Jurkat, Clone E6-1 (cell line): ENCODE measurements at regions not wholly inside any gene's neighbourhood (a gene's known extent, or its start where the extent isn't known, plus 50 kb on each side); places are given as distances from the start of the nearest gene placed in this dataset.

Experiments
- DNase-seq: peaks from one replicate; pipeline ENCODE4 v3.0.0-alpha.2; 2011; ENCODE audit warnings: low read depth, low spot score
- H3K4me3 ChIP-seq: 2 replicates; pipeline ENCODE4 v1.5.1; 2011; ENCODE audit warnings: mild to moderate bottlenecking, low read length, control low read depth, moderate library complexity

GRCh38 chrX:40423299-40423698 is 157.5 kb upstream of the ATP6AP2 start:
- H3K4me3 ChIP-seq, result no peak overlapping the region
- DNase-seq, result no peak

GRCh38 chrX:40422021-40422420 is 158.7 kb upstream of the ATP6AP2 start:
- H3K4me3 ChIP-seq, result no peak overlapping the region
- no peak for DNase-seq

DNA sequence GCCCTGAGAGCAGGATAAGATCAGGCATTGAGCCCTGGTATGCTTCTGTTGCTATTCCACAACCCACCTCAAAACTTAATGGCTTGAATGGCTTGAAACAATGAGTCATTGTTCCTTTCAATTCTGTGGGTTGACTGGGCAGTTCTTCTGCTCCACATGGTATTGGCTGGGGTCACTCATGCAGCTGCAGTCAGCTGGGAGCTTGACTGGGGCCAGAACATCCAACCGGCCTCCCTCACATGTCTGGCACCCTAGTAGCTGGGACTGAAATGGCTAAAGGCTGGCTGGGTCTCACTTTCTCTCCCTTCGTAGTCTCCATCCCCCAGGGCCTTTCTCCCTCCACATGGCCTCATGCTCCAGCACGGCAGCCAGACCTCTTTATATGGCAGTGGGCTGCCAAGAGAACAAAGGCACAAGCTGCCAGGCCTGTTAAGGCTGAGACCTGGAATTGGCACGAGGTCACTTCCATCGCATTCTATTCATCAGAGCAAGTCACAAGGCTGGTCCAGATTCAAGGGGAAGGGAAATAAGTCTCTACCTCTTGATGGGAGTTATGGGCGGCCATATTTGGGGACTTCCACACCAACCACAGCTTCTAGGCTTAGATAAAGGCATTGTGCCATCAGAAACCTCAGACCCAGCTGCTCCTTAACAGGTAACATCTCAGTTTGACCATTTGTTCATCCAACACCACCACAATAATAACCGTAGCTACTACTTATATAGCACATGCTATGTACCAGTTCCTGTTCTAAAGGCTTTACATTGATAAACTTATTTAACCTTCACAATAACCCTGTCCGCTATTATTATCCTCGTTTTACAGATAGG is 159.7 kb upstream of the ATP6AP2 start:
- no peak for DNase-seq
- H3K4me3 ChIP-seq, result no peak overlapping the region

DNA sequence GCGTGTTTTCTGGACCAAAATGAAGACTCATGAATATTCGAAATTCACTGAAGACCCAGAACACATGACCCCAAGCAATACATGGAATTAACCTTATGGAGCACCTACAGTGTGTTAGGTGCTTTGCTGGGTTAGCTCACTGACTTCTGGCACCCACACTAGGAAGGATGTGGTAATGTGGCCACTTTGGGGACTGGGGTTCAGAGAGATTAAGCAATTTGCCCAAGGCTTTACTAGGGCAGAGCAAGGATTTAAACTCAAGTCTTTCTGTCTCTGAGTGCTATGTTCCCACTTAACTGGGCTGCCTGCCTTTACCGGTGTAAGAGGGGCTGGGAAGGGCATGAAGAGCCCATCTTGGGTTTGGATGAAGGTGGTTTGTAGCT is 162.0 kb upstream of the ATP6AP2 start:
- H3K4me3 ChIP-seq, result no peak overlapping the region
- peak; percentile 23 for DNase-seq

- DNase-seq, result no peak
- no peak overlapping the region for H3K4me3 ChIP-seq
These were observed 162.5 kb upstream of the ATP6AP2 start for GRCh38 chrX:40418146-40418812.

DNA sequence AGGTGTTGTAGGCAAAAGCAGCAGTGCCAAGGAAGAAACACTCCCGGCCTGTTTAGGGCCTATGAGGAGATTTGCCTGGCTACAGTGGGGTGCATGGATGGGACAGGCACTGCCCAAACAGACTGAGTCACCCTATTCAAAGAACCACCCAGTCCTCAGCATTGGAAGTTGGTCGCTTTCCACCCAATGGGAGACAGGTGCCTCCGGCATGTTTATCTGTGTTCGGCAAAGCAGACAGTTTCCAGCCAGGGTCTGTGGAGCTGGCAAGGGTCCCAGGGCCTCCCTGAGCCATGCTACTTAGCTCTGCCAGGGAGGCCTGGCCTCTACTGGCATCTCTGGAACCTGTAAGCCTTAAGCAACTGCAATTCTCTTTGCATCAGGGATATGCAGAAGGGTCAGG is 165.1 kb upstream of the ATP6AP2 start:
- no peak overlapping the region for H3K4me3 ChIP-seq
- DNase-seq, result no peak

- no peak for DNase-seq
- H3K4me3 ChIP-seq, result no peak overlapping the region
These were observed 166.4 kb upstream of the ATP6AP2 start for GRCh38 chrX:40414335-40414734.

- H3K4me3 ChIP-seq, result no peak overlapping the region
- no peak for DNase-seq
These were observed 169.2 kb upstream of the ATP6AP2 start for GRCh38 chrX:40411340-40412111.

- H3K4me3 ChIP-seq, result no peak overlapping the region
- no peak for DNase-seq
These were observed 169.9 kb upstream of the ATP6AP2 start for GRCh38 chrX:40410859-40411258.

DNA sequence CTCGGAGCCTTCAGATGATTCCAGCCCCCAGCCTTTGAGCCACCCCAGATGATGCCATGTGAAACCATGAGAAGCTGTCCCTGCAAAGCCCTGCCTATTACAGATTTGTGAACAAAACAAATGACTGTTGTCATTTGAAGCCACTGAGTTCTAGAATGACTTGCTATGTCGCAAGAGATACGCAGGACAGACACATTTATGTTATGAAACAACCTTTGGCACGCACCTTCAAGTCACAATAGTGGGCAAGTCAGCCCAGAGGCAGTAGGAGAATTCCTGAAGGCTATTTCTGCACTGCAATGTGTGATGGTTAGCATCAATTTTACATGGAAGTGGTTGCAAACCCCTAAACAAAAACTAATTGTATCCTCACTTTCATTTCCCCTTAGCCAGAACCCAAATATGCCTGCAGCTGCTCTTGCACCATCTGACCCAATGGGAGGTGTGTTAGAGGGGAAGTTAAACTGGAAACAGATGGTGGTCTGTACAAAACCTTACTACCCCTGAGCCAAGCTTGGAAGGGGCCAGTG is 174.4 kb upstream of the ATP6AP2 start:
- no peak overlapping the region for H3K4me3 ChIP-seq
- no peak for DNase-seq

DNA sequence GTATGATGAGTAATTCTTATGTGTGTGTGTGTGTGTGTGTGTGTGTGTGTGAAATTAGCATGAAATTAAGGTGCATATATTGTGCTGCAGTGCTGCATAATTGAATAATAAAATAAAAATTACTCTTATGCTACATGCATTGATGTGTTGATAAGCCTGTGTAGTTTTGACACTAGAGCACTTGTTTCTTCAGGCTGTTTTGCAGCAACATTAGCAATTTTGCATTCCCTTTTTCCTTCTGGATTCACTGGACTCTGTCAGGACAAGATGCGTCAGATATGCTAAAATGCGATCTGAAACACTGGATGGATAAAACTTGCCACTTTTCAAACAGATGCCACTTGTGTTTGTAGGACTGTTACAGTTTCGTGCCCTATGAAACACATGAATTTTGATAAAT is 175.4 kb upstream of the ATP6AP2 start:
- DNase-seq, result no peak
- H3K4me3 ChIP-seq, result no peak overlapping the region

- H3K4me3 ChIP-seq, result no peak overlapping the region
- no peak for DNase-seq
These were observed 177.0 kb upstream of the ATP6AP2 start for GRCh38 chrX:40403757-40404156.

GRCh38 chrX:40402831-40403533 is 177.8 kb upstream of the ATP6AP2 start:
- no peak overlapping the region for H3K4me3 ChIP-seq
- no peak for DNase-seq

- H3K4me3 ChIP-seq, result no peak overlapping the region
- DNase-seq, result no peak
These were observed 185.7 kb upstream of the ATP6AP2 start for GRCh38 chrX:40395102-40395501.

GRCh38 chrX:40394302-40394701 is 186.5 kb upstream of the ATP6AP2 start:
- H3K4me3 ChIP-seq, result no peak overlapping the region
- no peak for DNase-seq

- no peak for DNase-seq
- no peak overlapping the region for H3K4me3 ChIP-seq
These were observed 188.2 kb upstream of the ATP6AP2 start for GRCh38 chrX:40392599-40392998.

DNA sequence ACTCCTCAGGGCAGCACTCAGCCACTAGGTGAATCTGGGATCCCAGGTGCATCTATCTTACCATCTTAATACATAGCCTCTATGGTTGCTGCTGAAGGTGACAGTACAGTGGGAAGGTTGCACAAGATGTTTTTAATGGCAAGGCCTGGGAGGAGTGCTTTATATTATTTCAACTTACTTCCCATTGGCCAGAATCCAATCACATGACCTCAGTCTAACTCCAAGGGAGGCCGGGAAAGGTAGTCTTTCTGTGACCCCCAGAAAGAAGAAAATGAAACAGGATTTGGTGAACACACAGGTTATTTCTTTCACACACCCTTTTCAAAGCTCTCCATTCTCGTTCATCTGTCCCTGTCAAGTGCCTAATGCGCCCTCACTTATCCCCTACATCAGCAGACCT is 189.1 kb upstream of the ATP6AP2 start:
- H3K4me3 ChIP-seq, result no peak overlapping the region
- DNase-seq, result no peak

GRCh38 chrX:40389555-40389954 is 191.2 kb upstream of the ATP6AP2 start:
- DNase-seq, result no peak
- H3K4me3 ChIP-seq, result no peak overlapping the region

- H3K4me3 ChIP-seq, result no peak overlapping the region
- DNase-seq, result no peak
These were observed 192.3 kb upstream of the ATP6AP2 start for GRCh38 chrX:40388441-40388840.
